Esophagus muscularis mucosa (tissue), 4 donors: ENCODE measurements at regions not wholly inside any gene's neighbourhood (a gene's known extent, or its start where the extent isn't known, plus 50 kb on each side); places are given as distances from the start of the nearest gene placed in this dataset.
A peak's percentile ranks its signal among the peaks of the same experiment; 100 is the strongest.

Source experiments
- DNase-seq: peaks from one replicate; pipeline ENCODE4 v3.0.0-alpha.2; 2017; ENCODE audit errors: extremely low spot score
- H3K27ac ChIP-seq, 4 donors: fragments of 200-600 bp; sonication (generic); replicated peaks in 1 of 4; 1 replicate in 3 of 4; 2 replicates in 1 of 4; pipeline ENCODE4 v1.5.1; 2016 to 2019; ENCODE audit warnings: mild to moderate bottlenecking in 1 of 4
- H3K27me3 ChIP-seq, 4 donors: fragments of 200-600 bp; sonication (generic); one replicate each; pipeline versions ENCODE4 v1.5.1 to v1.6.0; 2016 to 2019
- H3K36me3 ChIP-seq, 4 donors: fragments of 200-600 bp; sonication (generic); one replicate each; pipeline ENCODE4 v1.5.1; 2016 to 2019
- H3K4me1 ChIP-seq, 4 donors: fragments of 200-600 bp; sonication (generic); one replicate each; pipeline ENCODE4 v1.5.1; 2016 to 2019
- H3K4me3 ChIP-seq, 4 donors: fragments of 200-600 bp; sonication (generic); 1 replicate in 2 of 4; 2 replicates in 2 of 4; pipeline ENCODE4 v1.5.1; 2016 to 2019; ENCODE audit warnings: mild to moderate bottlenecking in 4 of 4, moderate library complexity in 1 of 4
- H3K9me3 ChIP-seq, 4 donors: fragments of 200-600 bp; sonication (generic); 1 replicate in 3 of 4; 2 replicates in 1 of 4; pipeline ENCODE4 v1.5.1; 2016 to 2019
- CTCF ChIP-seq, 3 experiments: fragments of 200-600 bp in 2 of 3; fragments of 450-650 bp in 1 of 3; sonication (generic) in 2 of 3; IDR thresholded peaks; one replicate each; pipeline ENCODE4 v1.5.1; 2017 to 2019; ENCODE audit warnings: antibody characterized with exemption in 3 of 3, mild to moderate bottlenecking in 2 of 3, moderate library complexity in 1 of 3
- EP300 ChIP-seq: sonication (generic); formaldehyde crosslinking; IDR thresholded peaks from one replicate; pipeline ENCODE4 v1.6.1; 2017; ENCODE audit warnings: antibody characterized with exemption
- POLR2A ChIP-seq: fragments of 450-650 bp; IDR thresholded peaks from one replicate; pipeline ENCODE4 v1.6.1; 2017; ENCODE audit warnings: antibody characterized with exemption, moderate library complexity, mild to moderate bottlenecking, low read depth
- POLR2AphosphoS5 ChIP-seq, 2 donors: sonication (generic); formaldehyde crosslinking; IDR thresholded peaks; one replicate each; pipeline ENCODE4 v1.6.1; 2017; ENCODE audit warnings: antibody characterized with exemption in 2 of 2
- WGBS: methylation state at CpG from one replicate; pipeline ENCODE4 v1.1.5; 2018; 5-methylcytosine and 5-hydroxymethylcytosine counted together
- intact Hi-C: fragments of 100-400 bp; cut with DNase I; formaldehyde crosslinking; loops from one replicate; pipeline ENCODE4 v1.15.1; 2023

- Histone ChIP-seq H3K27me3 (no peaks in the 10 kb centered on the region), H3K27ac (no peak overlapping the region), H3K9me3 (no peaks in the 10 kb centered on the region), H3K36me3 (no peaks in the 10 kb centered on the region), H3K4me1 (no peaks in the 10 kb centered on the region), H3K4me3 (no peak overlapping the region)
- no peak for DNase-seq
- intact Hi-C loops = no loop called here
- no peak for TF ChIP-seq POLR2AphosphoS5 (IDR thresholded peaks at IDR 0.05)
- TF ChIP-seq CTCF (IDR thresholded peaks at IDR 0.05) = no peak
- TF ChIP-seq POLR2A = no peak
- no peak for TF ChIP-seq EP300
- 89% methylated on average over 5 of the region's 6 CpGs for WGBS
Measured at GRCh38 chr10:78850644-78851435, 217.9 kb upstream of the ZMIZ1 start.

GRCh38 chr10:78851647-78852046, 217.1 kb upstream of the ZMIZ1 start:
- WGBS = 91% methylated on average over 3 of the region's 4 CpGs
- H3K4me3 ChIP-seq = no peak overlapping the region
- H3K27ac ChIP-seq = no peak overlapping the region
- TF ChIP-seq CTCF (IDR thresholded peaks at IDR 0.05) = no peak
- H3K4me1 ChIP-seq = peaks cover 0 to 8% (median 6%) of the 10 kb centered on the region in 4 donors
- intact Hi-C loops = no loop called here
- H3K9me3 ChIP-seq = no peaks in the 10 kb centered on the region
- H3K27me3 ChIP-seq = no peaks in the 10 kb centered on the region
- H3K36me3 ChIP-seq = no peaks in the 10 kb centered on the region
- no peak for DNase-seq

GRCh38 chr10:78852466-78853240, 216.1 kb upstream of the ZMIZ1 start:
- 92% methylated on average over 8 of the region's 9 CpGs for WGBS
- Histone ChIP-seq H3K4me3 (no peak overlapping the region), H3K36me3 (no peaks in the 10 kb centered on the region), H3K27ac (no peak overlapping the region), H3K4me1 (peaks cover 0 to 10% (median 7%) of the 10 kb centered on the region in 4 donors), H3K9me3 (no peaks in the 10 kb centered on the region), H3K27me3 (no peaks in the 10 kb centered on the region)
- no peak for DNase-seq
- intact Hi-C loops = no loop called here
- TF ChIP-seq EP300 = no peak
- TF ChIP-seq CTCF (IDR thresholded peaks at IDR 0.05) = peak in 1 of 3 experiments; percentile 22

- Histone ChIP-seq H3K36me3 (no peaks in the 10 kb centered on the region), H3K27ac (no peak overlapping the region), H3K27me3 (no peaks in the 10 kb centered on the region), H3K4me3 (no peak overlapping the region), H3K4me1 (peaks cover 0 to 10% (median 7%) of the 10 kb centered on the region in 4 donors), H3K9me3 (no peaks in the 10 kb centered on the region)
- no peak for DNase-seq
- WGBS = 85% methylated on average over 4 of the region's 4 CpGs
- intact Hi-C loops = no loop called here
- TF ChIP-seq POLR2A (no peak), POLR2AphosphoS5 (IDR thresholded peaks at IDR 0.05) (no peak), EP300 (no peak), CTCF (IDR thresholded peaks at IDR 0.05) (no peak)
Measured at GRCh38 chr10:78853864-78854263, 214.9 kb upstream of the ZMIZ1 start.
